Choroid plexus epithelial cell (primary cell): ENCODE measurements at regions not wholly inside any gene's neighbourhood (a gene's known extent, or its start where the extent isn't known, plus 50 kb on each side); places are given as distances from the start of the nearest gene placed in this dataset.

ENCODE experiments used
- DNase-seq: peaks from one replicate; pipeline ENCODE4 v3.0.0-alpha.2; 2010; ENCODE audit warnings: low read depth
- H3K4me3 ChIP-seq: 2 replicates; pipeline ENCODE4 v1.5.1; 2011; ENCODE audit warnings: low read depth, mild to moderate bottlenecking, control low read depth, low read length, moderate library complexity
- CTCF ChIP-seq: conservative IDR thresholded peaks from 2 replicates; pipeline ENCODE4 v1.5.1; 2011; ENCODE audit warnings: low read depth, mild to moderate bottlenecking, control low read depth, inconsistent platforms, low read length, moderate library complexity

GRCh38 chr3:165523801-165524200, 313.4 kb downstream of the BCHE start:
- no peak overlapping the region for H3K4me3 ChIP-seq
- TF ChIP-seq CTCF: no peak
- peak; percentile 5 for DNase-seq

GRCh38 chr3:165522386-165522785, 314.8 kb downstream of the BCHE start:
- H3K4me3 ChIP-seq: no peak overlapping the region
- TF ChIP-seq CTCF: no peak
- no peak for DNase-seq

- DNase-seq: no peak
- TF ChIP-seq CTCF: no peak
- no peak overlapping the region for H3K4me3 ChIP-seq
These were observed 315.9 kb downstream of the BCHE start for GRCh38 chr3:165521131-165521871.

- DNase-seq: no peak
- no peak for TF ChIP-seq CTCF
- H3K4me3 ChIP-seq: no peak overlapping the region
These were observed 317.5 kb downstream of the BCHE start for GRCh38 chr3:165519687-165520086.

- no peak overlapping the region for H3K4me3 ChIP-seq
- DNase-seq: no peak
- no peak for TF ChIP-seq CTCF
These were observed 318.9 kb downstream of the BCHE start for GRCh38 chr3:165518346-165518745.

- no peak overlapping the region for H3K4me3 ChIP-seq
- TF ChIP-seq CTCF: no peak
- no peak for DNase-seq
These were observed 317.8 kb upstream of the SLITRK3 start for GRCh38 chr3:165513715-165514701.
